ENCODE measurements at regions not wholly inside any gene's neighbourhood (a gene's known extent, or its start where the extent isn't known, plus 50 kb on each side); places are given as distances from the start of the nearest gene placed in this dataset.

DNA sequence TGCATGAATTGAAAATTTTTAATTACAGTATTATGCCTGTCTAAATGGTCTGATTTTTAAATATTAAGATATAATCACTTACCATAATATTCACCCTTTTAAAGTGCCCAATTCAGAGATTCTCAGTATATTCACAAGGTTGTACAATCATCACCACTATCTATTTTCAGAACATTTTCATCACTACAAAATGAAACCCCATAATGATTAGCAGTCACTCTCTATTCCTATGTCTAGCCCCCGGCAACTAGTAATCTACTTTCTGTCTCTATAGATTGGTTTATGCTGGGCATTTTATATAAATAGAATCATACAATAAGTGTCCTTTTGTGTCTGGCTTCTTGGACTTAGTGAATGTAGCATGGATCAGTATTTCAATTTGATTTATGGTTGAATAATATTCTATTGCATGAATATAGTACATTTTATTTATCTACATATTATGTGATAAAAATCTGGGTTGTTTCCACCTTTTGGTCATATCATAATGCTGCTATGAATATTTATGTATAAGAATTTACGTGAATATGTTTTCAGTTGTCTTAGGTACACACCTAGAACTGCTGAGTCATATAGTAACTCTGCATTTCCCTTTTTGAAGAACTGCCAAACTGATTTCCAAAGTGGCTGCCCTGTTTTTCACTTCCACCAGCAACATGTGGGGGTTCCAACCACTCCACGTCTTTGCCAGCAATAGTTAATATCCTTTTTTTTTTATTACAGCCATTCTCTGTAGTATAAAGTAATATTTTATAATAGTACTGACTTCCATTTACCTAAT, 485.7 kb upstream of the ZNF385D start:
- Histone ChIP-seq H3K9me3 (ENCODE audit: low read length) (no peaks in the 10 kb centered on the region), H3K79me2 (ENCODE audit: insufficient read depth, low read length) (no peaks in the 10 kb centered on the region), H3K4me3 (ENCODE audit: low read depth, low read length, poor library complexity, severe bottlenecking) (no peak overlapping the region), H3K4me1 (ENCODE audit: insufficient read depth, low read length, severe bottlenecking) (no peaks in the 10 kb centered on the region), H3K27me3 (ENCODE audit: insufficient read depth, low read length) (no peaks in the 10 kb centered on the region), H3K9me2 (ENCODE audit: low read depth, low read length) (no peaks in the 10 kb centered on the region), H3F3A (ENCODE audit: insufficient read depth, low read length) (no peaks in the 10 kb centered on the region), H3K9ac (ENCODE audit: low read length) (no peak overlapping the region), H3K27ac (ENCODE audit: low read depth, low read length, poor library complexity, severe bottlenecking) (no peak overlapping the region), H3K36me3 (ENCODE audit: insufficient read depth, low read length) (no peaks in the 10 kb centered on the region), H4K20me1 (ENCODE audit: insufficient read depth, low read length) (no peaks in the 10 kb centered on the region), H2AFZ (ENCODE audit: low read length) (no peak overlapping the region), H3K4me2 (ENCODE audit: low read length) (no peak overlapping the region)
- no peak for TF ChIP-seq EZH2 (IDR thresholded peaks at IDR 0.05; ENCODE audit: borderline replicate concordance, low read length)
- TF ChIP-seq, protein P1, sequence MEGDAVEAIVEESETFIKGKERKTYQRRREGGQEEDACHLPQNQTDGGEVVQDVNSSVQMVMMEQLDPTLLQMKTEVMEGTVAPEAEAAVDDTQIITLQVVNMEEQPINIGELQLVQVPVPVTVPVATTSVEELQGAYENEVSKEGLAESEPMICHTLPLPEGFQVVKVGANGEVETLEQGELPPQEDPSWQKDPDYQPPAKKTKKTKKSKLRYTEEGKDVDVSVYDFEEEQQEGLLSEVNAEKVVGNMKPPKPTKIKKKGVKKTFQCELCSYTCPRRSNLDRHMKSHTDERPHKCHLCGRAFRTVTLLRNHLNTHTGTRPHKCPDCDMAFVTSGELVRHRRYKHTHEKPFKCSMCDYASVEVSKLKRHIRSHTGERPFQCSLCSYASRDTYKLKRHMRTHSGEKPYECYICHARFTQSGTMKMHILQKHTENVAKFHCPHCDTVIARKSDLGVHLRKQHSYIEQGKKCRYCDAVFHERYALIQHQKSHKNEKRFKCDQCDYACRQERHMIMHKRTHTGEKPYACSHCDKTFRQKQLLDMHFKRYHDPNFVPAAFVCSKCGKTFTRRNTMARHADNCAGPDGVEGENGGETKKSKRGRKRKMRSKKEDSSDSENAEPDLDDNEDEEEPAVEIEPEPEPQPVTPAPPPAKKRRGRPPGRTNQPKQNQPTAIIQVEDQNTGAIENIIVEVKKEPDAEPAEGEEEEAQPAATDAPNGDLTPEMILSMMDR (IDR thresholded peaks at IDR 0.05; ENCODE audit: low read length) = no peak

DNA sequence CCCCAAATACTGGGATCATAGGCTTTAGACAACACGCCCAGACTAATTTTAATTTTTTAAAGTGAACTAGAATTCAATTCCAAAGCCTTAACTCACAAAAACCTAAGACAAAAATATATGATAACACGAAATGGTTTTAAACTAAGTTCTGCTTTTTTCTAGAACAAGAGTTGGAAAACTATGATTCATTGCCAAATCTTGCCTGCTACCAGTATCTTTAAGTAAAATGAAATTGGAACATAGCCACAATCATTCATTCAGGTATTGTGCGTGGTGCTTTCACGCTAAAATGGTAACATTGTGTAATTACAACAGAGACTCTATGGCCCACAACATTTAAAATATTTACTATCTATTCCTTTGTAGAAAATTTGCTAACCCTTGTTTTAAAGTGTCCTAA, 488.0 kb upstream of the ZNF385D start:
- H3K4me1 ChIP-seq (ENCODE audit: insufficient read depth, low read length, severe bottlenecking) = no peaks in the 10 kb centered on the region
- no peaks in the 10 kb centered on the region for H3K9me3 ChIP-seq (ENCODE audit: low read length)
- H3K79me2 ChIP-seq (ENCODE audit: insufficient read depth, low read length) = no peaks in the 10 kb centered on the region
- H3F3A ChIP-seq (ENCODE audit: insufficient read depth, low read length) = no peaks in the 10 kb centered on the region
- no peaks in the 10 kb centered on the region for H3K9me2 ChIP-seq (ENCODE audit: low read depth, low read length)
- no peaks in the 10 kb centered on the region for H3K27me3 ChIP-seq (ENCODE audit: insufficient read depth, low read length)
- no peaks in the 10 kb centered on the region for H4K20me1 ChIP-seq (ENCODE audit: insufficient read depth, low read length)
- no peak overlapping the region for H3K4me2 ChIP-seq (ENCODE audit: low read length)
- no peaks in the 10 kb centered on the region for H3K36me3 ChIP-seq (ENCODE audit: insufficient read depth, low read length)
- no peak overlapping the region for H2AFZ ChIP-seq (ENCODE audit: low read length)
- no peak overlapping the region for H3K27ac ChIP-seq (ENCODE audit: low read depth, low read length, poor library complexity, severe bottlenecking)
- TF ChIP-seq EZH2 (IDR thresholded peaks at IDR 0.05; ENCODE audit: borderline replicate concordance, low read length) = no peak
- TF ChIP-seq, protein P1 (IDR thresholded peaks at IDR 0.05; ENCODE audit: low read length) = no peak
- H3K4me3 ChIP-seq (ENCODE audit: low read depth, low read length, poor library complexity, severe bottlenecking) = no peak overlapping the region
- H3K9ac ChIP-seq (ENCODE audit: low read length) = no peak overlapping the region

DNA sequence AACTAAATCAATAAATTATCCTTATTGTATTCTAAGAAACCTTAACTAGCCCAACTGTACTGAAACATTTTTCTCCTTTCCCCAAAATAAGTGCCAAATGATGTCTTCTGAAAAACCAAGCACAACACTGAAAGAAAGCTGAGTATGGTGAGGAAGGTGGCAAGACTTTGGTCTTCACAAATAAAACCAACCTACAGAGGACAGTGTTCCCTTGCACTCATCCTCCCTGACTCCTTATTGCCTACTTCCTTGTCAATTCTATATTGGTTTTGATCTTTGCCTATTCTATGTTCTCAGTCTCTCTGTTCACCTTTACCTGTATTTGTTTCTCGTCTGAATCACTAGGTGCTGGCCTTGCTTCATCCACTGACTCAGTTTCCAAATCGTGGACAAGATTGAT, 490.1 kb upstream of the ZNF385D start:
- Histone ChIP-seq H3K27ac (ENCODE audit: low read depth, low read length, poor library complexity, severe bottlenecking) (no peak overlapping the region), H3K4me3 (ENCODE audit: low read depth, low read length, poor library complexity, severe bottlenecking) (no peak overlapping the region)
- no peak for TF ChIP-seq EZH2 (IDR thresholded peaks at IDR 0.05; ENCODE audit: borderline replicate concordance, low read length)
- TF ChIP-seq, protein P1 (IDR thresholded peaks at IDR 0.05; ENCODE audit: low read length) = no peak

More for the DNA sequence above, 490.1 kb upstream of the ZNF385D start:
- Histone ChIP-seq H4K20me1 (ENCODE audit: insufficient read depth, low read length) (no peaks in the 10 kb centered on the region), H2AFZ (ENCODE audit: low read length) (no peak overlapping the region), H3F3A (ENCODE audit: insufficient read depth, low read length) (no peaks in the 10 kb centered on the region), H3K9me2 (ENCODE audit: low read depth, low read length) (no peaks in the 10 kb centered on the region), H3K4me1 (ENCODE audit: insufficient read depth, low read length, severe bottlenecking) (no peaks in the 10 kb centered on the region), H3K9me3 (ENCODE audit: low read length) (no peaks in the 10 kb centered on the region), H3K27me3 (ENCODE audit: insufficient read depth, low read length) (no peaks in the 10 kb centered on the region), H3K79me2 (ENCODE audit: insufficient read depth, low read length) (no peaks in the 10 kb centered on the region), H3K9ac (ENCODE audit: low read length) (no peak overlapping the region), H3K4me2 (ENCODE audit: low read length) (no peak overlapping the region), H3K36me3 (ENCODE audit: insufficient read depth, low read length) (no peaks in the 10 kb centered on the region)
